Endothelial cell (in vitro differentiated cells): ENCODE measurements at regions not wholly inside any gene's neighbourhood (a gene's known extent, or its start where the extent isn't known, plus 50 kb on each side); places are given as distances from the start of the nearest gene placed in this dataset.

Experiments
- DNase-seq: peaks from one replicate; pipeline ENCODE4 v3.0.0; 2021; ENCODE audit warnings: low spot score
- H3K27ac Mint-ChIP-seq: one replicate; pipeline ENCODE4 v1.8.0; 2021; ENCODE audit warnings: mixed read lengths, inconsistent platforms; ENCODE audit not compliant: unreplicated experiment
- H3K27me3 Mint-ChIP-seq: one replicate; pipeline ENCODE4 v1.8.0; 2021; ENCODE audit warnings: mild to moderate bottlenecking, moderate library complexity, mixed read lengths, inconsistent platforms; ENCODE audit not compliant: unreplicated experiment
- H3K36me3 Mint-ChIP-seq: one replicate; pipeline ENCODE4 v1.8.0; 2021; ENCODE audit warnings: mild to moderate bottlenecking, low read depth, mixed read lengths, inconsistent platforms; ENCODE audit not compliant: unreplicated experiment
- H3K4me1 Mint-ChIP-seq: one replicate; pipeline ENCODE4 v1.8.0; 2021; ENCODE audit warnings: mild to moderate bottlenecking, mixed read lengths, inconsistent platforms; ENCODE audit not compliant: unreplicated experiment
- H3K4me3 Mint-ChIP-seq: one replicate; pipeline ENCODE4 v1.8.0; 2021; ENCODE audit warnings: mild to moderate bottlenecking, mixed read lengths, inconsistent platforms; ENCODE audit not compliant: unreplicated experiment
- H3K9me3 Mint-ChIP-seq: one replicate; pipeline ENCODE4 v1.8.0; 2021; ENCODE audit warnings: mixed read lengths, inconsistent platforms; ENCODE audit not compliant: unreplicated experiment
- TF ChIP-seq, protein P1 (sequence below): fragments of 200-600 bp; sonication (generic); IDR thresholded peaks from one replicate; pipeline ENCODE4 v1.5.0; 2021; ENCODE audit warnings: antibody characterized with exemption; ENCODE audit not compliant: unreplicated experiment

DNA sequence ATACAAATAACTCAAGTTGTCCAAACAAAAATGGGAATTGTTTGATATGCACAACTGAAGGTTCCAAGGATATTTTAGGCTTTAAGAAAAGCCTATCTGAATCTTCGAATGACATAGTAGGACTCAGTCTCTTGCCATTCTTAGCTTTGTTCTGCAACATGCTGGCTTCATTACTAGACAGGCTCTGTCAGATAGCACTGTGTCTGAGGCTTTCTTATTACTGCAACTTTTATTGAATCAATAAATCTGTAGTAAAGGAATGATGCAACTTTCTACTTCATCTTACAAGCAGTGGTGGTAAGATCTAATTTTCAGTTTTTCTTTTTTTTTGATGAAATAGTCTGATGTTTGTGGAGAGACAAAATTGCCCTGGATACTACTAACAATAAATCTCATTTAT lies 319.3 kb upstream of the CCDC179 start:
- peaks cover 5% of the 10 kb centered on the region for H3K9me3 Mint-ChIP-seq
- DNase-seq = no peak
- H3K27me3 Mint-ChIP-seq = peaks cover 4% of the 10 kb centered on the region
- peaks cover 24% of the 10 kb centered on the region for H3K36me3 Mint-ChIP-seq
- H3K27ac Mint-ChIP-seq = no peak overlapping the region
- H3K4me1 Mint-ChIP-seq = no peaks in the 10 kb centered on the region
- H3K4me3 Mint-ChIP-seq = no peak overlapping the region
- TF ChIP-seq, protein P1, sequence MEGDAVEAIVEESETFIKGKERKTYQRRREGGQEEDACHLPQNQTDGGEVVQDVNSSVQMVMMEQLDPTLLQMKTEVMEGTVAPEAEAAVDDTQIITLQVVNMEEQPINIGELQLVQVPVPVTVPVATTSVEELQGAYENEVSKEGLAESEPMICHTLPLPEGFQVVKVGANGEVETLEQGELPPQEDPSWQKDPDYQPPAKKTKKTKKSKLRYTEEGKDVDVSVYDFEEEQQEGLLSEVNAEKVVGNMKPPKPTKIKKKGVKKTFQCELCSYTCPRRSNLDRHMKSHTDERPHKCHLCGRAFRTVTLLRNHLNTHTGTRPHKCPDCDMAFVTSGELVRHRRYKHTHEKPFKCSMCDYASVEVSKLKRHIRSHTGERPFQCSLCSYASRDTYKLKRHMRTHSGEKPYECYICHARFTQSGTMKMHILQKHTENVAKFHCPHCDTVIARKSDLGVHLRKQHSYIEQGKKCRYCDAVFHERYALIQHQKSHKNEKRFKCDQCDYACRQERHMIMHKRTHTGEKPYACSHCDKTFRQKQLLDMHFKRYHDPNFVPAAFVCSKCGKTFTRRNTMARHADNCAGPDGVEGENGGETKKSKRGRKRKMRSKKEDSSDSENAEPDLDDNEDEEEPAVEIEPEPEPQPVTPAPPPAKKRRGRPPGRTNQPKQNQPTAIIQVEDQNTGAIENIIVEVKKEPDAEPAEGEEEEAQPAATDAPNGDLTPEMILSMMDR = no peak

DNA sequence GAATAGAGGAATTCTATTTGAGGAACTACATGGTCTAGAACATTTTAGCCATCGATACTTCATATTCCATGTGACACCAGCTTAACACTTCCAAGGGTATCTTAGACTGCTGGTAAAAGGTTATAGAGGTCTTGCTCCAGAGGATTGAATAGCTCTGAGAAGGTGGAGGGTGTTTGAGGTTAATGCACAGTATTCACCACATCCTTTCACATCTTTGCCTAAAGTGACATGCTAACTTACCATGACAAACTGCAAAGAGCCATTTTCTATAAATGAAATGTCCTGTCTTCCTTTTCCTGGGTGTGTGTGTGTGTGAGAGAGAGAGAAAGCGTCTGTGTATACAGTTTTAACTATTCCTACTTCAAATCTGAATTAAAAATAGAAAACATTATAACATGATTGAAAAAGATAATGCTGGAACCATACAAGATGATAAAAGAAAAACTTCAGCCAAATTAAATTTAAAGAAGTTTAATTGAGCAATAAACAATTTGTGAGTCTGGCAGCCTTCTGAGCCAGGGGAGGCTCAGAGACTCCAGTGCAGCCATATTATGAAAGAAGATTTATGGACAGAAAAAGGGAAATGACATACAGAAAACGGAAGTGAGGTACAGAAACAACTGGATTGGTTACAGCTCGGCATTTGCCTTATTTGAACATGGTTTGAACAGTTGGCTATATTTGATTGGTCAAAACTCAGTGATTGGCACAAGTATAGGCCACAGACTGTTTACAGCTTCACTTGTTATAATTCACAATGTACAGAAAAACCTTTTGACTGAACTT lies 320.9 kb upstream of the CCDC179 start:
- H3K27me3 Mint-ChIP-seq = no peaks in the 10 kb centered on the region
- H3K9me3 Mint-ChIP-seq = no peaks in the 10 kb centered on the region
- H3K27ac Mint-ChIP-seq = no peak overlapping the region
- DNase-seq = no peak
- TF ChIP-seq, protein P1 = no peak
- no peaks in the 10 kb centered on the region for H3K4me1 Mint-ChIP-seq
- H3K4me3 Mint-ChIP-seq = no peak overlapping the region
- H3K36me3 Mint-ChIP-seq = peaks cover 19% of the 10 kb centered on the region

DNA sequence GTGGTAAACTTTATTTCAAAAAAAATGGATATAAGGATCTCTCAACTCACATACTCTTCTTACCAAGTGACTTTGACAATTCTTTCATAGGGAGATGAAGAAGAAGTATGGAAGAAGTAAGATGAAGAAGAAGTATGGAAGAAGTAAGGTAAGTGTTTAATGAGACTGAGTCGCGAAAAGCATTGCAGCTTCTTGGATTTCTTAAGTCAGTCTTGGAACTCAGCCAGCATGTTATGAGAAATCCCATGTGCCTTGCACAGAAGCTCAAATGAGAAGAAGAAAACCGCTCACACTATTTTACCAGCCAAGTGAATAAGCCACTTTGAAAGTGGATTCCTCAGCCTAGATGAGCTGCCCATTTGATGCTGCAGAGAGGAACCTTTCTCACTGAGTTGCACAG lies 332.0 kb upstream of the CCDC179 start:
- Mint-ChIP-seq H3K36me3 (peaks cover 36% of the 10 kb centered on the region), H3K4me1 (no peaks in the 10 kb centered on the region), H3K27ac (no peak overlapping the region), H3K27me3 (no peaks in the 10 kb centered on the region), H3K4me3 (peak overlapping the region; percentile 3), H3K9me3 (no peaks in the 10 kb centered on the region)
- TF ChIP-seq, protein P1 = no peak
- no peak for DNase-seq

DNA sequence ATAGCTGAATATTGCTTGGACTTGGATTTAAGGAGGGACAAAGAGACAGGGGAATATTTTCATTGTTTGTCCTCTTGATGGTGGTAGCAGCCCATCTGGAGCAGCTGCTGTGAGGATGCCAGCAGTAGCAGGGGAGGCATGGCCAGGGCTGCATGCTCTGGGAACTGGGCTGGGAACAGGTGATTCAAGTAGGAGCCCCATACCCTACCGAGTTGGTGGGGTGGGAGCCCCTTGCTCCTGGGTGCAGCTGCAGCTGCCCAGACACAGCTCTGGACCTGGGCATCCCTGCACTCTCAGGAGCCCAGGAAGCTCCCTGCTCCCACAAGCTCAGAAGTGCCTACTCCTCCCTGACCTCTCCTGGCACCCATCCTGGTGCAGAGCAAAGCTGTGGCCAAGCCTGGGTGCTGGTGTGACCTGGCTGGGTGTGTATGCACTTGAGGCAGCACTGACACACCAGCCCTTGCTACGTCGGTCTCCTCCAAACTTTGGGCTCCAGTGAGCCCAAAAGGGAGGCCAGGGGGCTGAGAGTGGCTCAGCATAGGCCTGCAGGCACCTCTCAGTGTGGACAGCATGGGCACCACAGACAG lies 341.8 kb upstream of the CCDC179 start:
- H3K27ac Mint-ChIP-seq = peak overlapping the region; percentile 45
- TF ChIP-seq, protein P1 = no peak
- H3K4me3 Mint-ChIP-seq = no peak overlapping the region

DNA sequence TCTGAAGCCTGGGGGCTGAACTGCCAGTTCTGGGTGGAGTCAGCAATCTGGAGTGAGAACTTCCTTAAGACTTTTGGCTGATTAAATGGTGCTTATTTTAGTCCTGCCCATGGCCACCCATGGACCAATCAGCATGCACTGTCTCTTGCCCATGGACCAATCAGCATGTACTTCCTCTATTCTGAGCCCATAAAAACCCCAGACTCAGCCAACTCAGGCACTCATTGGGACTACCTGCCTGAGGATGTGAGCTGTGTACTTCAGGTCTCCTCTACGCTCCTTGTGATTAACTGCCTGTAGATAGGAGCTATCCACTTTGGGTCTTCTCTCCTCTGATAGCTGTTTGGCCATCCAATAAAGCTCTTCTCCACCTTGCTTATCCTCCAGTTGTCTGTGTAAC lies 342.3 kb upstream of the CCDC179 start:
- DNase-seq = no peak
- Mint-ChIP-seq H3K36me3 (peaks cover 44% of the 10 kb centered on the region), H3K27ac (peak overlapping the region; percentile 13), H3K27me3 (peaks cover 5% of the 10 kb centered on the region), H3K9me3 (peaks cover 20% of the 10 kb centered on the region), H3K4me3 (peak overlapping the region; percentile 69), H3K4me1 (no peaks in the 10 kb centered on the region)
- TF ChIP-seq, protein P1 = no peak

More for the DNA sequence above, 341.8 kb upstream of the CCDC179 start:
- no peak for DNase-seq
- peaks cover 5% of the 10 kb centered on the region for H3K27me3 Mint-ChIP-seq
- peaks cover 21% of the 10 kb centered on the region for H3K9me3 Mint-ChIP-seq
- no peaks in the 10 kb centered on the region for H3K4me1 Mint-ChIP-seq
- peaks cover 50% of the 10 kb centered on the region for H3K36me3 Mint-ChIP-seq
